HUES48 (cell line): ENCODE measurements at regions not wholly inside any gene's neighbourhood (a gene's known extent, or its start where the extent isn't known, plus 50 kb on each side); places are given as distances from the start of the nearest gene placed in this dataset.
A peak's percentile ranks its signal among the peaks of the same experiment; 100 is the strongest.

Source experiments
- H3K27ac ChIP-seq: one replicate; pipeline ENCODE4 v1.7.0; 2013; ENCODE audit warnings: low read depth, low read length, inconsistent platforms
- H3K27me3 ChIP-seq: 2 replicates; pipeline ENCODE4 v1.6.1; 2013; ENCODE audit warnings: mild to moderate bottlenecking, low read length; ENCODE audit not compliant: control insufficient read depth, insufficient read depth
- H3K36me3 ChIP-seq: 2 replicates; pipeline ENCODE4 v1.6.1; 2013; ENCODE audit warnings: low read length; ENCODE audit not compliant: control insufficient read depth, insufficient read depth
- H3K4me1 ChIP-seq: 2 replicates; pipeline ENCODE4 v1.6.1; 2013; ENCODE audit warnings: mild to moderate bottlenecking, low read length; ENCODE audit not compliant: control insufficient read depth, insufficient read depth
- H3K4me3 ChIP-seq: 2 replicates; pipeline ENCODE4 v1.5.1; 2013; ENCODE audit warnings: mild to moderate bottlenecking, low read depth, low read length
- H3K9ac ChIP-seq: 2 replicates; pipeline ENCODE4 v1.6.1; 2013; ENCODE audit warnings: mild to moderate bottlenecking, low read depth, low read length, moderate library complexity
- H3K9me3 ChIP-seq: 2 replicates; pipeline ENCODE4 v1.6.1; 2013; ENCODE audit warnings: low read length; ENCODE audit not compliant: control insufficient read depth, insufficient read depth

DNA sequence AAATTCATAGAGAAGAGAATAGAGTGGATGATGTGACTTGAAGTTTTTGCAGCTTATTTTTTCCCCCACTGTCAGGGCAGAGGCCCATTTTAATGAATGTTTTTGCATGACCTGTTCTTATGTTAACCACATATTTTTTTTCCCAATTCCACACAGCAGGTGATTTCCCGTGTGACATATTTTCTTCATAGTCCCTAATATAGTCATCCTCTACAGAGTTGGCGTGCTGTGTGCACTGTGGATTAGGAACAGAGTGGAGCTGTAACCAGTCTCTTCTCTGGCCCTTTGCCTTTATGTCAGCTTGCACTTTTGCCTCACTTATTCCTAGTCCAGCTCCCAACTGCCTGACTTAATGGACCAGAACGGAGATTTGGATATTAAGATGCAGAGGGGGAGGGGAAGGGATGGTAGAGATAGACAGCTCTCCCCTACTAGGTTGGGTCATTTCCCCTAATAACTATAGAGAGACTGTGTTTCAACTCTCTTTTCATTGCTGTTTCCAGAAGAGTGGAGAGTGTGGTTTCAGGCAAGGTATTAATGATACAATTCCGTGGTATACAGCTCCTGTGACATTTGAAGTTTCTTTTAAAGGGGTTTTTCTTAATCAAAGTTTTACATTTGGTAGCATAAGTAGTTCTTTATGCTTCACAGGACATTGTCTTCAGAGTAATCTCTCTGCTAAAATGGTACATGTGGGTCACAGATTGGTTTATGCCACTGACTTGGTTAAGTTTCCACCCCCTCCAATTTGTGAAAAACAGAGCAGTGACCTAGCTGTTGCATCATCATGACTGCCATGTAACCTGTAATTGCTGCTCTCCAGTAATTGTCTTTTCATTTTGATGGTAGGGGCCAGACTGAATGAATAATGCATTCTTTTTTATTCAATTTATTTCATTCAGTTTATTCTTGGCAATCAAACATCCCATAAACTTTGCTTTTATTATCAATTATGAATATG is 161.3 kb downstream of the HAUS1 start:
- H3K4me3 ChIP-seq = peak overlapping the region; percentile 3; the same call in 1 of the 2 replicates
- peaks cover 61% of the 10 kb centered on the region for H3K4me1 ChIP-seq
- peak overlapping the region; percentile 67 for H3K27ac ChIP-seq
- peaks cover 8% of the 10 kb centered on the region; the same call in 1 of the 2 replicates for H3K36me3 ChIP-seq
- no peaks in the 10 kb centered on the region for H3K9me3 ChIP-seq
- no peaks in the 10 kb centered on the region for H3K27me3 ChIP-seq
- no peak overlapping the region for H3K9ac ChIP-seq

DNA sequence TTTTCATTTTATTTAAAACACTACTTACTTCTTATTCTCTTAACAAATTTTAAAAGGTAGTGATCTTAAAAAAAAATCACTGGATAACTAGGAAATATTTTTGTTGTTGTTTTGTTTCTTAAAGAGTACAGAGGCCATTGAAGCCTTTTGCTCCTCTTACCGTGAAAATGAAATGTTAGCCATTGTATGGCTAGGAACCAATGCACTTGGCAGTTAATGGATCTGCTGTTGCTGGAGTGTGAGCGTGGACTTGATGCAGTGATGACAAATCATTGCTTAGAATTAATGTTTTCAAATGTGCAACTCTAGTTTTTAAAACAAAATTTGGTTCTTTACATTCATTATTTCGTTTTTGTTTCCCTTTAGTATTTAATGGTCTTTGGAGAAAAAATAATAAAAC is 162.3 kb downstream of the HAUS1 start:
- H3K4me1 ChIP-seq = peaks cover 51% of the 10 kb centered on the region
- no peak overlapping the region for H3K27ac ChIP-seq
- peaks cover 8% of the 10 kb centered on the region; the same call in 1 of the 2 replicates for H3K36me3 ChIP-seq
- H3K27me3 ChIP-seq = no peaks in the 10 kb centered on the region
- no peak overlapping the region for H3K4me3 ChIP-seq
- no peak overlapping the region for H3K9ac ChIP-seq
- no peaks in the 10 kb centered on the region for H3K9me3 ChIP-seq

DNA sequence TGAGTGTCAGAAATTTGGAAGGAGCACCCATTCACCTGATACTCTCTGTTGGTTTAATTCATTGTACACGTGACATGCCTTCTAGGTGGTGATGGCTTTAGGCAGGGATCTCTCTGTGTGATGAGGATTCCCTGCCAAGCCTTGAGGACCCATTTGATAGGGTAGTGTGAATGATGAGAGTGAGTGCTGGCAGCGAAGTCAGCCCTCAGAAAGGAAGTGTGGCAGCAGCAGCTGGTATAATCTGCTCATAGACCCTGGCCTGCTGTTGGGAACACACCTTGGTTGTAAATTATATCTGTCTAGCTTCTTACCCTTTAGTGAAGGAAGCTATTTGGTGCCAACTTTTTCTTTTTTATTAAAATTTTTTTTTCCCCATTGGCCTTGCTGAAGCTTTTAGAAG is 164.5 kb downstream of the HAUS1 start:
- no peak overlapping the region for H3K9ac ChIP-seq
- H3K27ac ChIP-seq = no peak overlapping the region
- H3K9me3 ChIP-seq = no peaks in the 10 kb centered on the region
- H3K4me1 ChIP-seq = peaks cover 29% of the 10 kb centered on the region
- no peak overlapping the region for H3K4me3 ChIP-seq
- peaks cover 1% of the 10 kb centered on the region; the same call in 1 of the 2 replicates for H3K36me3 ChIP-seq
- no peaks in the 10 kb centered on the region for H3K27me3 ChIP-seq

DNA sequence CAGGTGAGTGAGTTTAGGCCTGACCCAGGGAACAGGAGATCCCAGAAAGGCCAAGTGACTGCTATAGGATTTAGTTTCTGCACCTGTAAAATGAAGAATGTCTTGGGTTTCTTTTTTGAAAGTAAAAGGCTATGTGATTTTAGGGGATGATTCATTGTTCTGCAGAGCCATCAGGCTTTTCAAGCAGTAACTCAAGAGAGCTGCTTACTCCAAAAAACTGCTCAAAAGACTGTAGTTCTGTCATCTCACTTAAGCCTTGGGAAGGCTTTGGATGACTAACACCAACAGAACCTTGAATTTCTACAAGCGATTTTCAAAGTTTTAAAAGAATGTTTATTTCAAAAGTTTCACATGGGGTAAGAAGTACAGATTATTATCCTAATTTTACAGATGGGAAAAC is 165.1 kb downstream of the HAUS1 start:
- Histone ChIP-seq H3K9ac (no peak overlapping the region), H3K9me3 (no peaks in the 10 kb centered on the region), H3K27me3 (no peaks in the 10 kb centered on the region), H3K4me3 (no peak overlapping the region), H3K36me3 (no peaks in the 10 kb centered on the region), H3K4me1 (peaks cover 23% of the 10 kb centered on the region), H3K27ac (no peak overlapping the region)

DNA sequence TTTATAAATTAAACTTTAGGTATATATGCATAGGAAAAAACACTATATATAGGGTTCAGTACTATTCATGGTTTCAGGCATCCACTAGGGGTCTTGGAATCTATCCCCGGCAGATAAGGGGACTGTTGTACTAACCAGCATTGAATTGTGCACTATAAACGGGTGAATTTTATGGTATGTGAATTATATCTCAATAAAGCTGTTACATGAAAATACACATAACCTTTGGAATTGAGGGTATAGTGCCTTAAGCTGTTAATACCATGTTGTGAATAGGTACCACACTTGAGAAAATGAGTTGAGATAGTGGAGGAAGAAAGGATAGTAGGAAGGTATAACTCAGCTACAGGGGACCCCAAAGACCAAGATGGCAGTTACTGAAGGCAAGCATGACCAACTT is 167.3 kb downstream of the HAUS1 start:
- Histone ChIP-seq H3K4me3 (no peak overlapping the region), H3K36me3 (no peaks in the 10 kb centered on the region), H3K27ac (no peak overlapping the region), H3K4me1 (peaks cover 4% of the 10 kb centered on the region), H3K27me3 (no peaks in the 10 kb centered on the region), H3K9me3 (no peaks in the 10 kb centered on the region), H3K9ac (no peak overlapping the region)

DNA sequence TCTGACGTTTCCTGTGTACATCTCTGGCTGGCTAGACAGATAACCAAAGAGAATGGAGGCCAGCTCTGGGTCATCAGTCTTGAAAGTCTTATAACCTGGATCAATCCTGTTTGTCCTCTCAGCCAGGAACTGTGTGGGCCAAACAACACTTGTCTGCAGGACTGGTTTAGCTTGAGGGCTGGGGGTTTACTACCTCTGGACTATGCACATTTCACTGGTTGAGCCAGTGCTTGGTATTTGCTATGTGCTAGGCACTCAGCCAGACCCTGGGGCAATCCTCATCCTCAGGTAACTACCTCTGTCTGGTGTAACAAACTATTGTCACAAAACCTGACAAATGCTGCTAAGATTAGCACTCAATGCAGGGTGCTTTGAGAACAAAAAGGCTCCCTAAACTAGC is 169.7 kb downstream of the HAUS1 start:
- Histone ChIP-seq H3K4me1 (peaks cover 9% of the 10 kb centered on the region), H3K9ac (no peak overlapping the region), H3K27me3 (no peaks in the 10 kb centered on the region), H3K36me3 (no peaks in the 10 kb centered on the region), H3K27ac (no peak overlapping the region), H3K9me3 (no peaks in the 10 kb centered on the region), H3K4me3 (no peak overlapping the region)

DNA sequence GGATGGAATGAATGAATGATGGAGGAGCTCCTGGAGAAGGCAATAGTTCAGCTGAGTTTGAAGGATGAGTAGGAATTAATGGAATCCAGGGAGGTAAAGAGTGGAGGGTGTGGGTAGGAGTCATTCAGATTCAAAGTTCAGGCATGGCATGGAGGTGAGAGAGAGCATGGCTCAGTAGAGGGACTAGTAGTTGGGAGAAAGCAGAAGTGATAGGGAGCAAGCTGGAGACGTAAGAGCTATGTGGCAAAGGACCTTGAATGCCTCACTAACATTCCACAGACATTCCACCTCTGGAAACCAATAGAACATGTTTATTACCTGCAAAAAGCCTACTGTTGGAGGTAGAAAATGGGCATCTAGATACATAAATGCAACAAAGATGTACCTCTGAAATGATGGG is 170.1 kb downstream of the HAUS1 start:
- H3K36me3 ChIP-seq = no peaks in the 10 kb centered on the region
- no peak overlapping the region for H3K9ac ChIP-seq
- H3K4me1 ChIP-seq = peaks cover 9% of the 10 kb centered on the region
- no peak overlapping the region for H3K4me3 ChIP-seq
- H3K9me3 ChIP-seq = no peaks in the 10 kb centered on the region
- no peaks in the 10 kb centered on the region for H3K27me3 ChIP-seq
- no peak overlapping the region for H3K27ac ChIP-seq

DNA sequence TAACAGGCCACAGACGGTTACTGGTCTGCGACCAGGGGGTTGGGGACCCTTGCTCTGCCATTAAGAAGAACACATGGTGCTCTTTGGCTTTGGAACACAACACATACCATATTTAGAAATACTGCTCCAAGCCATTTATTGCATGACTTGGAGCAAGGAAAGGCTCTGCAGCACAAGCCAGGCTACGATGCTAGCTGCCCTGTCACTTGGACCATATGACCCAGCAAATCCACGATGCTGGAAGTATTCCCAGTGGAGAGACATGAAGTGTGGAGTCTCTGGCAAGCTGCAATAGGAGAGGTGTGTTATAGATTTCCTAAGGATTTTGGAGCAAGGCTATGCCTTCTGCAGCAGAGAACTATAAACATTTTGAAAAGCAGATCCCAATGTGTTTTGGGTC is 171.2 kb downstream of the HAUS1 start:
- Histone ChIP-seq H3K4me1 (peaks cover 9% of the 10 kb centered on the region), H3K4me3 (no peak overlapping the region), H3K9me3 (no peaks in the 10 kb centered on the region), H3K9ac (no peak overlapping the region), H3K27me3 (no peaks in the 10 kb centered on the region), H3K36me3 (no peaks in the 10 kb centered on the region), H3K27ac (no peak overlapping the region)

DNA sequence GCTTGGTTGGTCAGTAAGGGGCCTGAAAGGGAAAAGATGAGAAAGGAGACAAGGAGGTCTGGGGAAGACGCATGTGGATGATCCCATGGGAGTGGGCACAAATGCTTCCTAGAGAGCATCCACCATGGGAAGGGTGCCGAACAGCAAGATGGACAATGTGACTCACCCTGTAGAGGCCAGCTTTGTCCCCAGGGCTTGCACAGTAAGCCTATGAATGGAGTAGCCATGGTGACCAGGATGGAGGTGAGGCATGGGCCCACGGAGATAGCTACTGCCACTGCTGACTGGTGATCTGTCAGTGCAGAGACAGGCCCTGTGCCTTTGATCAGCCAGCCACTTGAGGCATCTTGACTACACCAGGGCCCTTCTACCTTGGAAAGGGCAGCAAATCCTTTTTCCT is 172.6 kb downstream of the HAUS1 start:
- H3K27me3 ChIP-seq = no peaks in the 10 kb centered on the region
- no peaks in the 10 kb centered on the region for H3K36me3 ChIP-seq
- no peaks in the 10 kb centered on the region for H3K9me3 ChIP-seq
- no peak overlapping the region for H3K4me3 ChIP-seq
- no peak overlapping the region for H3K9ac ChIP-seq
- peaks cover 9% of the 10 kb centered on the region for H3K4me1 ChIP-seq
- no peak overlapping the region for H3K27ac ChIP-seq

DNA sequence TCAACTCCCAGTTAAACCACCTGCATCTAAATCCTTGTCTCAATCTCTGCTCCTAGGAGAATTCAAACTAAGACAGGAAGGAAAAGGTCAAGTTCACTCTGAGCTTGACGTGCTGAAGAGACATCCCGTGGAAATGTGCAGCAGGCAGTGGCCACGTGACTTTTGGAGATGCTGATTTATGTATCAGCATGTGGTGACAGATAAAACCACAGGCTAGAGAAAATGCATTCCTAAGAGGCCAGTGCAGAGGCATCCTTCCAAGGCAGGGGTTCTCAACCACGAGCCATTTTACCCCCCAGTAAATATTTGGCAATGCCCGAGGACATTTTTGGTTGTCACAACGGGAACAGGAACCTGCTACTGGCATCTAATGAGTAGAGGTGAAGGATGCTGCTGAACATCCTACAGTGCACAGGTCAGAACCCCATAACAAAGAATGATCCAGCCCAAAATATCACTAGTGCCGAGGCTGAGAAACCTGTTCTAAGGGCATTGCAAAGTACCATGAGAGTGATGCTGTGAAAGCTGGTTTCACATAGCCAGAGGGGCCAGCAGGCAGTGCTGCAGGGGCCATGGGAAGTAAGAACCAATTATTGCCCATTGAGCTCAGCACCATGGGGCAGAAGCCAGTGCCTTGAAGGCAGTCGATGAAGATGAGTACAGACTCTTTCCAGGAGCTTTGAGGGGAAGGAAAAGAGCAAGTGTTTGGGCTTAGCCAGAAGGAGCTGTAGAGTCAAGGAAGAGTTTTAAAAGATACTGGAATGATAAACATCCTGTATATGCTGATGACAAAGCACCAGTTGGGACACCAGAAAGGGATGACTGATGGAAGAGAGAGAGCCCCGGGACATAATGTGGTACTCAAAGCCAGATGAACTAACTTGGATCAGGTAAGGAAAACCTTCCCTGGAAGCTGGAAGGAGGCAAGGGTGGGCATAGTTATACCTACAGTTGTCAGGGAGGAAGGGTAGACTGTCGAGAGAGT is 174.6 kb downstream of the HAUS1 start:
- H3K9ac ChIP-seq = no peak overlapping the region
- H3K4me1 ChIP-seq = peaks cover 15% of the 10 kb centered on the region
- H3K9me3 ChIP-seq = no peaks in the 10 kb centered on the region
- no peak overlapping the region for H3K27ac ChIP-seq
- no peaks in the 10 kb centered on the region for H3K36me3 ChIP-seq
- H3K27me3 ChIP-seq = no peaks in the 10 kb centered on the region
- no peak overlapping the region for H3K4me3 ChIP-seq
